Vagina (tissue), 2 donors: ENCODE measurements at regions not wholly inside any gene's neighbourhood (a gene's known extent, or its start where the extent isn't known, plus 50 kb on each side); places are given as distances from the start of the nearest gene placed in this dataset.

ENCODE experiments used
- DNase-seq, 2 donors: peaks; one replicate each; pipeline ENCODE4 v3.0.0-alpha.2; 2017; ENCODE audit errors: extremely low spot score in 2 of 2
- H3K27ac ChIP-seq: fragments of 200-600 bp; sonication (generic); one replicate; pipeline ENCODE4 v1.5.1; 2019
- H3K27me3 ChIP-seq: fragments of 200-600 bp; sonication (generic); one replicate; pipeline ENCODE4 v1.5.1; 2019
- H3K36me3 ChIP-seq, 2 donors: fragments of 200-600 bp; sonication (generic); one replicate each; pipeline ENCODE4 v1.5.1; 2017 to 2019
- H3K4me1 ChIP-seq: fragments of 200-600 bp; sonication (generic); one replicate; pipeline ENCODE4 v1.5.1; 2019
- H3K4me3 ChIP-seq, 2 donors: fragments of 200-600 bp; sonication (generic); 1 replicate in 1 of 2; 2 replicates in 1 of 2; pipeline ENCODE4 v1.5.1; 2016 to 2019
- H3K9me3 ChIP-seq: fragments of 200-600 bp; sonication (generic); one replicate; pipeline ENCODE4 v1.5.1; 2019
- CTCF ChIP-seq, 3 experiments: fragments of 450-650 bp in 2 of 3; fragments of 200-600 bp in 1 of 3; sonication (generic) in 1 of 3; IDR thresholded peaks; one replicate each; pipeline ENCODE4 v1.5.1; 2017 to 2019; ENCODE audit warnings: antibody characterized with exemption in 3 of 3, mild to moderate bottlenecking in 2 of 3, moderate library complexity in 2 of 3
- POLR2A ChIP-seq, 2 donors: fragments of 450-650 bp; IDR thresholded peaks; one replicate each; pipeline ENCODE4 v1.6.1; 2017; ENCODE audit warnings: antibody characterized with exemption in 2 of 2, mild to moderate bottlenecking in 2 of 2, moderate library complexity in 2 of 2
- POLR2AphosphoS5 ChIP-seq, 2 donors: sonication (generic); formaldehyde crosslinking; IDR thresholded peaks; one replicate each; pipeline ENCODE4 v1.9.0; 2017; ENCODE audit warnings: antibody characterized with exemption in 2 of 2, mild to moderate bottlenecking in 2 of 2, low read depth in 1 of 2; ENCODE audit not compliant: insufficient read depth in 1 of 2
- intact Hi-C: fragments of 100-400 bp; cut with DNase I; formaldehyde crosslinking; loops from one replicate; pipeline ENCODE4 v1.15.1; 2023

- H3K4me1 ChIP-seq = peaks cover 14% of the 10 kb centered on the region
- H3K36me3 ChIP-seq = no peaks in the 10 kb centered on the region
- H3K4me3 ChIP-seq = no peak overlapping the region
- TF ChIP-seq POLR2A (IDR thresholded peaks at IDR 0.05) (no peak), CTCF (IDR thresholded peaks at IDR 0.05) (no peak), POLR2AphosphoS5 (IDR thresholded peaks at IDR 0.05; ENCODE audit: insufficient read depth in 1 of 2, low read depth in 1 of 2) (no peak)
- no peaks in the 10 kb centered on the region for H3K27me3 ChIP-seq
- no peak overlapping the region for H3K27ac ChIP-seq
- DNase-seq = no peak
- intact Hi-C loops = no loop called here
- H3K9me3 ChIP-seq = no peaks in the 10 kb centered on the region
These were observed 138.3 kb downstream of the MEX3B start for GRCh38 chr15:81907521-81907920.

GRCh38 chr15:81905889-81906288 lies 139.9 kb downstream of the MEX3B start:
- H3K36me3 ChIP-seq = no peaks in the 10 kb centered on the region
- no peak overlapping the region for H3K4me3 ChIP-seq
- H3K9me3 ChIP-seq = no peaks in the 10 kb centered on the region
- DNase-seq = no peak
- intact Hi-C loops = no loop called here
- no peak overlapping the region for H3K27ac ChIP-seq
- TF ChIP-seq CTCF (IDR thresholded peaks at IDR 0.05) (no peak), POLR2A (IDR thresholded peaks at IDR 0.05) (no peak), POLR2AphosphoS5 (IDR thresholded peaks at IDR 0.05; ENCODE audit: insufficient read depth in 1 of 2, low read depth in 1 of 2) (no peak)
- peaks cover 14% of the 10 kb centered on the region for H3K4me1 ChIP-seq
- H3K27me3 ChIP-seq = no peaks in the 10 kb centered on the region

GRCh38 chr15:81901319-81901718 lies 144.5 kb downstream of the MEX3B start:
- H3K9me3 ChIP-seq = no peaks in the 10 kb centered on the region
- H3K4me3 ChIP-seq = no peak overlapping the region
- H3K27me3 ChIP-seq = no peaks in the 10 kb centered on the region
- H3K27ac ChIP-seq = no peak overlapping the region
- H3K4me1 ChIP-seq = no peaks in the 10 kb centered on the region
- DNase-seq = no peak
- intact Hi-C loops = no loop called here
- H3K36me3 ChIP-seq = no peaks in the 10 kb centered on the region
- TF ChIP-seq POLR2AphosphoS5 (IDR thresholded peaks at IDR 0.05; ENCODE audit: insufficient read depth in 1 of 2, low read depth in 1 of 2) (no peak), POLR2A (IDR thresholded peaks at IDR 0.05) (no peak), CTCF (IDR thresholded peaks at IDR 0.05) (no peak)

GRCh38 chr15:81899730-81900129 lies 146.1 kb downstream of the MEX3B start:
- Histone ChIP-seq H3K27ac (no peak overlapping the region), H3K27me3 (no peaks in the 10 kb centered on the region), H3K4me3 (no peak overlapping the region), H3K9me3 (no peaks in the 10 kb centered on the region), H3K4me1 (no peaks in the 10 kb centered on the region), H3K36me3 (no peaks in the 10 kb centered on the region)
- intact Hi-C loops = no loop called here
- TF ChIP-seq POLR2A (IDR thresholded peaks at IDR 0.05) = no peak
- TF ChIP-seq POLR2AphosphoS5 (IDR thresholded peaks at IDR 0.05; ENCODE audit: insufficient read depth in 1 of 2, low read depth in 1 of 2) = no peak
- TF ChIP-seq CTCF (IDR thresholded peaks at IDR 0.05) = no peak
- no peak for DNase-seq

GRCh38 chr15:81899024-81899423 lies 146.8 kb downstream of the MEX3B start:
- no peak overlapping the region for H3K4me3 ChIP-seq
- TF ChIP-seq CTCF (IDR thresholded peaks at IDR 0.05) (no peak), POLR2AphosphoS5 (IDR thresholded peaks at IDR 0.05; ENCODE audit: insufficient read depth in 1 of 2, low read depth in 1 of 2) (no peak), POLR2A (IDR thresholded peaks at IDR 0.05) (no peak)
- H3K9me3 ChIP-seq = no peaks in the 10 kb centered on the region
- DNase-seq = no peak
- H3K36me3 ChIP-seq = no peaks in the 10 kb centered on the region
- no peaks in the 10 kb centered on the region for H3K27me3 ChIP-seq
- intact Hi-C loops = no loop called here
- H3K4me1 ChIP-seq = no peaks in the 10 kb centered on the region
- no peak overlapping the region for H3K27ac ChIP-seq
